ENCODE measurements at regions not wholly inside any gene's neighbourhood (a gene's known extent, or its start where the extent isn't known, plus 50 kb on each side); places are given as distances from the start of the nearest gene placed in this dataset.

GRCh38 chr1:22268327-22268726 lies 125.4 kb upstream of the WNT4 start:
- no peak for DNase-seq (ENCODE audit: low spot score in 2 of 2, unreplicated experiment in 2 of 2)
- peak overlapping the region; percentile 44 for H3K27ac Mint-ChIP-seq

GRCh38 chr1:22271847-22272801 lies 129.2 kb upstream of the WNT4 start:
- Mint-ChIP-seq H3K4me1 (peaks cover 74% of the 10 kb centered on the region), H3K4me3 (peak overlapping the region; percentile 3), H3K36me3 (no peaks in the 10 kb centered on the region), H3K27me3 (ENCODE audit: low read depth) (no peaks in the 10 kb centered on the region), H3K27ac (peak overlapping the region; percentile 64), H3K9me3 (no peaks in the 10 kb centered on the region)
- no peak for TF ChIP-seq CTCF (IDR thresholded peaks at IDR 0.05; ENCODE audit: unreplicated experiment)
- DNase-seq (ENCODE audit: low spot score in 2 of 2, unreplicated experiment in 2 of 2) = no peak

More at GRCh38 chr1:22268327-22268726, 125.4 kb upstream of the WNT4 start:
- Mint-ChIP-seq H3K36me3 (no peaks in the 10 kb centered on the region), H3K9me3 (no peaks in the 10 kb centered on the region), H3K4me3 (no peak overlapping the region), H3K4me1 (peaks cover 67% of the 10 kb centered on the region), H3K27me3 (ENCODE audit: low read depth) (no peaks in the 10 kb centered on the region)
- no peak for TF ChIP-seq CTCF (IDR thresholded peaks at IDR 0.05; ENCODE audit: unreplicated experiment)

GRCh38 chr1:22273686-22274681 lies 131.1 kb upstream of the WNT4 start:
- H3K27me3 Mint-ChIP-seq (ENCODE audit: low read depth) = no peaks in the 10 kb centered on the region
- H3K36me3 Mint-ChIP-seq = peaks cover under 1% of the 10 kb centered on the region
- H3K27ac Mint-ChIP-seq = peak overlapping the region; percentile 97
- DNase-seq (ENCODE audit: low spot score in 2 of 2, unreplicated experiment in 2 of 2) = no peak
- peaks cover 63% of the 10 kb centered on the region for H3K4me1 Mint-ChIP-seq
- no peak for TF ChIP-seq CTCF (IDR thresholded peaks at IDR 0.05; ENCODE audit: unreplicated experiment)
- no peak overlapping the region for H3K4me3 Mint-ChIP-seq
- peaks cover under 1% of the 10 kb centered on the region for H3K9me3 Mint-ChIP-seq

- no peak for TF ChIP-seq CTCF (IDR thresholded peaks at IDR 0.05; ENCODE audit: unreplicated experiment)
- H3K27me3 Mint-ChIP-seq (ENCODE audit: low read depth) = no peaks in the 10 kb centered on the region
- peaks cover 3% of the 10 kb centered on the region for H3K9me3 Mint-ChIP-seq
- DNase-seq (ENCODE audit: low spot score in 2 of 2, unreplicated experiment in 2 of 2) = peak in 1 of 2 experiments; percentile 79
- H3K27ac Mint-ChIP-seq = peak overlapping the region; percentile 97
- peaks cover 54% of the 10 kb centered on the region for H3K4me1 Mint-ChIP-seq
- peaks cover 3% of the 10 kb centered on the region for H3K36me3 Mint-ChIP-seq
- no peak overlapping the region for H3K4me3 Mint-ChIP-seq
Observed at GRCh38 chr1:22275167-22275566, 132.3 kb upstream of the WNT4 start.

- peak in 1 of 2 experiments; percentile 81 for DNase-seq (ENCODE audit: low spot score in 2 of 2, unreplicated experiment in 2 of 2)
- Mint-ChIP-seq H3K4me1 (peaks cover 53% of the 10 kb centered on the region), H3K27me3 (ENCODE audit: low read depth) (no peaks in the 10 kb centered on the region), H3K36me3 (peaks cover 3% of the 10 kb centered on the region), H3K27ac (peak overlapping the region; percentile 97), H3K4me3 (no peak overlapping the region), H3K9me3 (peaks cover 3% of the 10 kb centered on the region)
- peak; percentile 48 for TF ChIP-seq CTCF (IDR thresholded peaks at IDR 0.05; ENCODE audit: unreplicated experiment)
Observed at GRCh38 chr1:22275626-22276395, 132.9 kb upstream of the WNT4 start.

Data from mesothelial cell of epicardium (in vitro differentiated cells).